ENCODE measurements at regions not wholly inside any gene's neighbourhood (a gene's known extent, or its start where the extent isn't known, plus 50 kb on each side); places are given as distances from the start of the nearest gene placed in this dataset.
"Not testable (repeated sequence)": the region's sequence is repeated elsewhere in the genome, so short reads cannot be mapped to it uniquely, and the experiment has no call there.

GRCh38 chr2:131803237-131803636 is 275.5 kb downstream of the CCDC74A start:
- TF ChIP-seq POLR2AphosphoS5 (IDR thresholded peaks at IDR 0.05); POLR2A (IDR thresholded peaks at IDR 0.05); CTCF (IDR thresholded peaks at IDR 0.05 in 8 of 11, conservative IDR thresholded peaks at IDR 0.05 in 3 of 11): not testable (repeated sequence)
